ENCODE measurements at regions not wholly inside any gene's neighbourhood (a gene's known extent, or its start where the extent isn't known, plus 50 kb on each side); places are given as distances from the start of the nearest gene placed in this dataset.

GRCh38 chr18:59758837-59759236, 61.6 kb upstream of the CCBE1 start:
- TF ChIP-seq CTCF (IDR thresholded peaks at IDR 0.05): no peak
- no peak for TF ChIP-seq POLR2A (IDR thresholded peaks at IDR 0.05)
